H1 (cell line): ENCODE measurements at regions not wholly inside any gene's neighbourhood (a gene's known extent, or its start where the extent isn't known, plus 50 kb on each side); places are given as distances from the start of the nearest gene placed in this dataset.

Experiments used
- CHD7 ChIP-seq: fragments of 300-600 bp; sonication (generic); IDR thresholded peaks from 2 replicates; pipeline ENCODE4 v1.7.1; 2012; ENCODE audit warnings: low read length, moderate library complexity, mild to moderate bottlenecking, inconsistent platforms; ENCODE audit not compliant: insufficient replicate concordance
- HDAC2 ChIP-seq, 2 experiments: fragments of 300-600 bp in 1 of 2; sonication (generic) in 1 of 2; IDR thresholded peaks; 2 replicates each; pipeline ENCODE4 v1.6.1; 2011 to 2012; ENCODE audit warnings: low read depth in 2 of 2, low read length in 2 of 2, mild to moderate bottlenecking in 2 of 2, moderate library complexity in 2 of 2, borderline replicate concordance in 1 of 2, inconsistent platforms in 1 of 2
- HDAC6 ChIP-seq: IDR thresholded peaks from one replicate; pipeline ENCODE4 v1.7.1; 2012; ENCODE audit warnings: low read depth, mild to moderate bottlenecking, inconsistent platforms, low read length, moderate library complexity
- SAP30 ChIP-seq: fragments of 300-600 bp; sonication (generic); IDR thresholded peaks from 2 replicates; pipeline ENCODE4 v1.7.1; 2012; ENCODE audit warnings: low read length, moderate library complexity, mild to moderate bottlenecking, inconsistent platforms; ENCODE audit not compliant: insufficient read depth, insufficient replicate concordance
- SIX5 ChIP-seq: IDR thresholded peaks from 2 replicates; pipeline ENCODE4 v1.6.1; 2011; ENCODE audit warnings: mild to moderate bottlenecking, low read depth, low read length

DNA sequence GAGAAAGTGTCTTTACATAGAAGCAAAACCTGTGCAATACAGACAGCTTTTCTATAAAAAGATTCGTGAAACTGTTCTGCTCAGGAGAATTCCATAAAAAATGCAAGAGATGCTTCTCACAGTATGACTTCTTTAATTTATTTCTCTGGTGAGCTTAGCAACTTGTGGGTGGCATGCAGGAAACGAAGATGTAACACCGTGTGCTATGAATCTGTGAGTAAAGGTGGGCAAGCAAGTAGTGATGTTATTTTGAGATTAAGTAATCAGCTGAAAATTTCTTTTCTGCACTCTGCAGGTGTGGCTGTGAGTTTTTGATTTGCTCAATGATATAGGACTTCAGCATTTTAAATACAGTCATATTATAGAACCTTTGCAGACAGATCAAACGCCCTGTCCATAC is 656.8 kb upstream of the NCAM2 start (continued):
- TF ChIP-seq CHD7: no peak
- TF ChIP-seq SIX5: no peak
- no peak for TF ChIP-seq HDAC2 (IDR thresholded peaks at IDR 0.05; ENCODE audit: borderline replicate concordance in 1 of 2, low read depth in 2 of 2, low read length in 2 of 2)
- no peak for TF ChIP-seq SAP30
- TF ChIP-seq HDAC6: no peak
